ENCODE measurements at regions not wholly inside any gene's neighbourhood (a gene's known extent, or its start where the extent isn't known, plus 50 kb on each side); places are given as distances from the start of the nearest gene placed in this dataset.
A peak's percentile ranks its signal among the peaks of the same experiment; 100 is the strongest.

- Histone ChIP-seq H3K27me3 (replicated peaks in 1 of 4; ENCODE audit: control insufficient read depth in 3 of 4, extremely low read depth in 1 of 4, insufficient read depth in 3 of 4, low read length in 3 of 4) (no peaks in the 10 kb centered on the region), H4K20me1 (replicated peaks in 1 of 2; ENCODE audit: control insufficient read depth in 1 of 2, insufficient read depth in 2 of 2, low read length in 2 of 2) (no peaks in the 10 kb centered on the region), H3K9me3 (ENCODE audit: insufficient read depth in 2 of 2, low read depth in 1 of 2, low read length in 1 of 2) (no peaks in the 10 kb centered on the region), H3K4me2 (ENCODE audit: insufficient read depth in 1 of 2, low read depth in 2 of 2, low read length in 2 of 2) (no peak overlapping the region), H4K91ac (replicated peaks; ENCODE audit: insufficient read length, low read length) (no peak overlapping the region), H2BK20ac (ENCODE audit: low read length) (no peak overlapping the region), H4K8ac (ENCODE audit: extremely low read depth, insufficient read depth, low read length) (no peak overlapping the region), H2BK5ac (ENCODE audit: low read depth, low read length) (no peak overlapping the region), H3K56ac (replicated peaks; ENCODE audit: insufficient read length, low read depth, low read length) (no peak overlapping the region), H2AK5ac (ENCODE audit: low read depth, low read length) (no peak overlapping the region), H3K4ac (replicated peaks; ENCODE audit: insufficient read length, low read depth, low read length) (no peak overlapping the region), H2BK12ac (ENCODE audit: low read depth, low read length) (no peak overlapping the region), H3K9ac (replicated peaks in 1 of 4; ENCODE audit: extremely low read depth in 1 of 4, low read depth in 3 of 4, low read length in 3 of 4) (no peak overlapping the region), H3K4me3 (ENCODE audit: extremely low read depth in 1 of 4, insufficient read depth in 2 of 4, low read depth in 3 of 4, low read length in 4 of 4) (no peak overlapping the region), H3K14ac (ENCODE audit: insufficient read length) (no peak overlapping the region), H3K79me1 (ENCODE audit: low read depth, low read length) (no peaks in the 10 kb centered on the region), H3K18ac (ENCODE audit: extremely low read depth, low read length) (no peak overlapping the region), H3K23ac (ENCODE audit: insufficient read length) (no peak overlapping the region), H3K27ac (ENCODE audit: low read depth, low read length) (no peak overlapping the region), H2BK15ac (ENCODE audit: low read length) (no peak overlapping the region), H4K5ac (ENCODE audit: insufficient read length, low read depth, low read length) (no peak overlapping the region), H3K23me2 (ENCODE audit: low read depth, low read length) (no peaks in the 10 kb centered on the region), H2BK120ac (replicated peaks; ENCODE audit: low read depth, low read length) (no peak overlapping the region), H2AFZ (ENCODE audit: low read length) (no peak overlapping the region), H3K36me3 (ENCODE audit: control insufficient read depth in 2 of 4, insufficient read depth in 4 of 4, low read length in 3 of 4) (no peaks in the 10 kb centered on the region), H3K79me2 (ENCODE audit: control insufficient read depth in 1 of 2, insufficient read depth in 2 of 2, low read length in 2 of 2) (no peaks in the 10 kb centered on the region), H3K4me1 (replicated peaks in 1 of 4; ENCODE audit: control insufficient read depth in 3 of 4, insufficient read depth in 4 of 4, low read length in 3 of 4) (no peaks in the 10 kb centered on the region)
- WGBS, 2 experiments (ENCODE audit: extremely low coverage in 1 of 2, insufficient coverage in 1 of 2, insufficient read length in 1 of 2, insufficient replicate concordance in 2 of 2, low coverage in 1 of 2, low lambda C conversion rate in 2 of 2, missing lambda C conversion rate in 1 of 2), result 81% methylated on average over 1 of the region's 1 CpG; no CpG with 5 or more reads in 1 of the 2 experiments
- ChIA-PET CTCF (ENCODE audit: partially characterized antibody) (interaction anchor here (0.6 to 1.2 kb wide), 6 partner anchors 9 to 37 kb away, joined by 3 to 6 read pairs (median 4); no protein-coding TSS in a partner anchor), POLR2A (ENCODE audit: partially characterized antibody) (no interaction called here)
- FAIRE-seq, result no peak
- TF ChIP-seq CTCF (IDR thresholded peaks at IDR 0.05; ENCODE audit: control extremely low read depth in 1 of 3, insufficient read depth in 1 of 3, low read depth in 1 of 3, low read length in 3 of 3) (peak in 1 of 3 experiments; percentile 23; a peak in 1 of 4 replicates), TAF7 (optimal IDR thresholded peaks at IDR 0.05; ENCODE audit: borderline replicate concordance, low read depth, low read length) (no peak), SP2 (IDR thresholded peaks at IDR 0.05; ENCODE audit: low read length) (no peak), ATF3 (IDR thresholded peaks at IDR 0.05; ENCODE audit: insufficient read depth, low read depth, low read length) (no peak), POU5F1 (IDR thresholded peaks at IDR 0.05; ENCODE audit: low read depth, low read length) (no peak), JUND (IDR thresholded peaks at IDR 0.05; ENCODE audit: low read length) (no peak), SAP30 (IDR thresholded peaks at IDR 0.05; ENCODE audit: insufficient read depth, insufficient replicate concordance, low read length) (no peak), RBBP5 (IDR thresholded peaks at IDR 0.05; ENCODE audit: borderline replicate concordance, low read depth, low read length) (no peak)
- DNase-seq (ENCODE audit: low read depth in 1 of 2, low spot score in 2 of 2), result no peak
Observed at GRCh38 chr2:58708565-58708964, 467.4 kb upstream of the FANCL start.
